ENCODE measurements at regions not wholly inside any gene's neighbourhood (a gene's known extent, or its start where the extent isn't known, plus 50 kb on each side); places are given as distances from the start of the nearest gene placed in this dataset.

DNA sequence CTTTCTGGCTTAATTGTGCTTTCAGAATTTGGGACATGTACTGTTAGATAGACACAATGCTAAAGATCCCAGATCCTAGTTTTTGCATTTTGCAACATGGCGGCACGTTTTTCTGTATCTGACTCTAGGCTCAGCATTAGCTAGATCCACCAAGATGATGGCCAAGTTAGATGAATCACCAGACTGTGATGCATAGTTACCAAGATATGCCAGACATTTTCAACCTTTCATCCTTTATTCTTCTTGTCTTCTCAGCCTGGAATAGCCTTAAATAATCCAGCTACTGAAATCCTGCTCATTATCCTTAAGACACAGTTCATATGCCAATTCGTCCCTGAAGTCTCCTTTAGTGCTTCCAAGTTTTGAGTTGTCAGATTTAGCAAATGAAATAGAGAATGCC, 144.9 kb upstream of the CRY1 start:
- Histone ChIP-seq H3K9me3 (ENCODE audit: severe bottlenecking) (no peaks in the 10 kb centered on the region), H3K4me3 (ENCODE audit: low read depth, low read length) (no peak overlapping the region), H3K36me3 (no peaks in the 10 kb centered on the region), H3K27ac (no peak overlapping the region), H3K27me3 (ENCODE audit: insufficient read depth, low read depth, severe bottlenecking) (no peaks in the 10 kb centered on the region)
- DNase-seq, result no peak
- TF ChIP-seq, protein P1, sequence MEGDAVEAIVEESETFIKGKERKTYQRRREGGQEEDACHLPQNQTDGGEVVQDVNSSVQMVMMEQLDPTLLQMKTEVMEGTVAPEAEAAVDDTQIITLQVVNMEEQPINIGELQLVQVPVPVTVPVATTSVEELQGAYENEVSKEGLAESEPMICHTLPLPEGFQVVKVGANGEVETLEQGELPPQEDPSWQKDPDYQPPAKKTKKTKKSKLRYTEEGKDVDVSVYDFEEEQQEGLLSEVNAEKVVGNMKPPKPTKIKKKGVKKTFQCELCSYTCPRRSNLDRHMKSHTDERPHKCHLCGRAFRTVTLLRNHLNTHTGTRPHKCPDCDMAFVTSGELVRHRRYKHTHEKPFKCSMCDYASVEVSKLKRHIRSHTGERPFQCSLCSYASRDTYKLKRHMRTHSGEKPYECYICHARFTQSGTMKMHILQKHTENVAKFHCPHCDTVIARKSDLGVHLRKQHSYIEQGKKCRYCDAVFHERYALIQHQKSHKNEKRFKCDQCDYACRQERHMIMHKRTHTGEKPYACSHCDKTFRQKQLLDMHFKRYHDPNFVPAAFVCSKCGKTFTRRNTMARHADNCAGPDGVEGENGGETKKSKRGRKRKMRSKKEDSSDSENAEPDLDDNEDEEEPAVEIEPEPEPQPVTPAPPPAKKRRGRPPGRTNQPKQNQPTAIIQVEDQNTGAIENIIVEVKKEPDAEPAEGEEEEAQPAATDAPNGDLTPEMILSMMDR (IDR thresholded peaks at IDR 0.05; ENCODE audit: low read depth, low read length), result no peak

DNA sequence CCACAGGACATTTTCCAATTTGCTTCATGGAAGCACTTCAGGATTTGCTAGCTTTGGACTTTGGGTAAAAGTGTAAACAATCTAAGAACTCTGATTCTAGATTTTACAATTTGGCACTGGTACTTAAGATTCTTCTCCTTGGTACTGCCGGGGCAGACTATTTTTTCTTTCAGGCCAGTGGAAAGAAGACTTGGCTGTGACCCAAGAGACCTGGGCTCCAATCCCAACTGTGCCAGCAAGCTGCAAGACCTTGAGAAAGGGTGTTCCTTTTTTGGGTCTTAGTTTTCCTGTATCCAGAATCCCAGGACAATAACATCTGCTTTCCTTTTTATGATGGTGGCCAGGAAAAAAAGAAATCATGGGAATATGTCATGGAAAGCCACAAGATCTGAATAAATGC, 148.1 kb upstream of the CRY1 start:
- Histone ChIP-seq H3K9me3 (ENCODE audit: severe bottlenecking) (no peaks in the 10 kb centered on the region), H3K27ac (no peak overlapping the region), H3K27me3 (ENCODE audit: insufficient read depth, low read depth, severe bottlenecking) (no peaks in the 10 kb centered on the region), H3K36me3 (no peaks in the 10 kb centered on the region), H3K4me3 (ENCODE audit: low read depth, low read length) (no peak overlapping the region)
- TF ChIP-seq, protein P1 (IDR thresholded peaks at IDR 0.05; ENCODE audit: low read depth, low read length), result no peak
- DNase-seq, result no peak

DNA sequence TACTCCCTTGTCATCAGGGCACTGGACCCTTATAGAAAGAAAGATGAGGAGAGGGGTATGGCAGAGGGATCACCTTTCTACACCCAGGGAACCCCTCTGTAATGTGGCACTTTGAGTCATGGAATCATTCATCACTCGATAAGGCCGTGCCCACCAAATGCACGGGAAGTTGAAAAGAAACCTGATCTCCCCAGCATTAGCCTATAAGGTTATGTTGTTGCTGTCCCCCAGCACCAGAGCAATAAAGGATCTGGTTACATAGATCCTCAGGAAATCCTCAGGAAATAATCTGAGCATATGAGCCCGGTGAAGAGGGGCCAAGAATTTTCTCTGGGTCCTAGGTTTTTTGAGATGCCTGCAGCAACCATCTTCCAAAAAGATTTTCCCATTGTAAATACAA, 148.8 kb upstream of the CRY1 start:
- H3K27me3 ChIP-seq (ENCODE audit: insufficient read depth, low read depth, severe bottlenecking), result no peaks in the 10 kb centered on the region
- TF ChIP-seq, protein P1 (IDR thresholded peaks at IDR 0.05; ENCODE audit: low read depth, low read length), result no peak
- H3K27ac ChIP-seq, result no peak overlapping the region
- H3K4me3 ChIP-seq (ENCODE audit: low read depth, low read length), result no peak overlapping the region
- H3K9me3 ChIP-seq (ENCODE audit: severe bottlenecking), result no peaks in the 10 kb centered on the region
- no peak for DNase-seq
- no peaks in the 10 kb centered on the region for H3K36me3 ChIP-seq

DNA sequence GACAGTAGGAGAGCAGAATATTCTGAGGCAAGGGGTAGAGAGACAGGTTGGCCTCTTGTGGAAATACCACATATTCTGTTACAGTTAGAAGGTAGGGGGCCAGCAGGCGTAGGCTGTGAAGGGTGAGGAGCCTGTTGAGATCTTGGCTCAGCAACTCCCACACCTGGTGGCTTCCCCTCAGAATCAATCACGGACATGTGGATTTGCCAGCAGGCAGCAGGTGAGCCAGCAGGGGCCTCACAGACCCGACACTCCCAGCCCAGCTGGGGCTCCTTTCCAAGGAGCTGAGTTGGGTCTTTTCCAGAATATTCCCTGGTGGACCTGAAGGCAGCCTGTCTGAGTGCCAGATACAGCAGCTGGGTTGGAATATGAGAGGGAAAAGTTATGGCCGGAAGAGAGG, 150.0 kb upstream of the CRY1 start:
- no peak overlapping the region for H3K4me3 ChIP-seq (ENCODE audit: low read depth, low read length)
- DNase-seq, result peak; percentile 19
- H3K36me3 ChIP-seq, result no peaks in the 10 kb centered on the region
- no peaks in the 10 kb centered on the region for H3K9me3 ChIP-seq (ENCODE audit: severe bottlenecking)
- no peaks in the 10 kb centered on the region for H3K27me3 ChIP-seq (ENCODE audit: insufficient read depth, low read depth, severe bottlenecking)
- TF ChIP-seq, protein P1 (IDR thresholded peaks at IDR 0.05; ENCODE audit: low read depth, low read length), result no peak
- H3K27ac ChIP-seq, result no peak overlapping the region

DNA sequence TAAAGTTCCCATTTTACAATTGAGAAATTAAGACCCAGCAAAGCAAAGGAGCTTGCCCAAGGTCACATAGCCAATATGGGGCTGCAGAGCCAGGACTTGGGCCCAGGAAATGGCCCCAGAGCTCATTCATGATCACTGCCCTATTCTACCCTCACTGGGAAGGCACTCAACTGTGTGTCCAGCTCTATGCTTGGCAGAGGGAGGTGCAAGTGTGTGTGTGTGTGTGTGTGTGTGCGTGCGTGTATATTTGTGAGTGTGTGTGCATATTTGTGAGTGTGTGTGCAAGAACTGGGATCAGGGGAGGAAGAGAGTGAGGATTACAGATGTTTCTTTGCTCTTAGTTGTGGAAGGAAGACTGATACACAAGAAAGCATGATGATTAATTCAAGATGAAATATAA, 151.2 kb upstream of the CRY1 start:
- no peak for DNase-seq
- Histone ChIP-seq H3K4me3 (ENCODE audit: low read depth, low read length) (no peak overlapping the region), H3K27me3 (ENCODE audit: insufficient read depth, low read depth, severe bottlenecking) (no peaks in the 10 kb centered on the region), H3K9me3 (ENCODE audit: severe bottlenecking) (no peaks in the 10 kb centered on the region), H3K36me3 (no peaks in the 10 kb centered on the region), H3K27ac (no peak overlapping the region; the same call in 1 of the 2 replicates)
- TF ChIP-seq, protein P1 (IDR thresholded peaks at IDR 0.05; ENCODE audit: low read depth, low read length), result no peak

DNA sequence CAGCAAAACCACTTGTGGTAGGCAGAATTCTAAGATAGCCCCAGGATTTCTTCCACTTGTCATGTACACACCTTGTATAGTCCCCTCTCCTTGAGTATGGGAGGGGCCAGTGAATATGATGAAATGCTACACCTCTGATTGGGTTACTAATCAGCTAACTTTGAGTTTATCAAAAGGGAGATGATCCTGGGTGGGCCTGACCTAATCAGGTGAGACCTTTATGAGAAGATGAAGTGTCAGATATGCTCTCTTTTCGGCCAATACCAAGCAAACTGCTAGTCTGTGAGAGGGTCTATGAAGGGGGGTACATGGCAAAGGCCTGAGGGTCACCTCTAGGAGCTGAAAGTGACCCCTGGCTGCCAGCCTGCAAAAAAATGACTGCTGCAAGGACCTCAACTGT, 154.3 kb upstream of the CRY1 start:
- Histone ChIP-seq H3K27ac (no peak overlapping the region), H3K9me3 (ENCODE audit: severe bottlenecking) (no peaks in the 10 kb centered on the region), H3K36me3 (no peaks in the 10 kb centered on the region), H3K4me3 (ENCODE audit: low read depth, low read length) (no peak overlapping the region), H3K27me3 (ENCODE audit: insufficient read depth, low read depth, severe bottlenecking) (no peaks in the 10 kb centered on the region)
- TF ChIP-seq, protein P1 (IDR thresholded peaks at IDR 0.05; ENCODE audit: low read depth, low read length), result no peak
- DNase-seq, result no peak

All from WERI-Rb-1 (cell line).